ENCODE measurements at regions not wholly inside any gene's neighbourhood (a gene's known extent, or its start where the extent isn't known, plus 50 kb on each side); places are given as distances from the start of the nearest gene placed in this dataset.

DNA sequence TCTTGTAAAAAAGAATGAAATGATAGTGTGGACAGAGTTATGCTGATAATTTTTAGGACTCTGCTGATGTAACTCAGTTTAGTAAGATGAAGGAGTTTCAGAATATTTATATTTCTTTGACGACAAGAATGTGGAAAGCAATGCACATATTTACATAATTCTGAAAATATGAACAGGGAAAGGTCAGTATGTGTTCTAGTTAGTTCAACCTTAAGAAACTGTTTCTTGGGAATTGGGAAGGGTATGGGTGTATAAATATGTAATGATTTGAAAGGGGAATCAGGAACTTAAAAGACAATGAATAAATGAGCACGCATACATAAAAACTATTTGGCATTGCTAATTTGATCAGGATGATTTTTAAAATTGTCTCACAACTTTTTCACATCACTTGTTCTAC is 1226.1 kb downstream of the SI start:
- no peak for TF ChIP-seq CTCF (IDR thresholded peaks at IDR 0.05)

DNA sequence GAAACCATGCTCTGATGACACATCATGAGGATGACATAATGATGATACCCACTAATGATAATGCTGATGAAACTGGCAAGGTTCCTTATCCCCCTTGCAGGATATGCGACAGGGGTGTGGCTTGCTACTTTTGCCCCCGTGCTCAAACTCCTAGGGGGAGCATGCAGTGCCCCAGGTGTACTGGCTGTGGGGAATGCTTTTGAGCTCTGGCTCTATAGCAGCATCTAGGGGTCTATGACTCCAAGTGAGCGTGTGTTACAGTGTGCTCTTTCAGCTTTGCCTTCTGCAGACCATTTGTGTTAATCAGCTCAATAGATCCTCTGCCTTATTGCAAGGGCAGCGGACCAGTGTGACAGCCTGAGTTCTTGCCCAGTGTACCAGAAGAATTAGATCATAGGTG is 1239.5 kb downstream of the SI start:
- TF ChIP-seq CTCF (IDR thresholded peaks at IDR 0.05), result no peak

- TF ChIP-seq CTCF (IDR thresholded peaks at IDR 0.05), result no peak
Observed at GRCh38 chr3:163832547-163832946, 1245.7 kb downstream of the SI start.

- no peak for TF ChIP-seq CTCF (IDR thresholded peaks at IDR 0.05)
Observed at GRCh38 chr3:163821841-163822240, 1256.5 kb downstream of the SI start.

GRCh38 chr3:163817015-163817414 is 1261.3 kb downstream of the SI start:
- TF ChIP-seq CTCF (IDR thresholded peaks at IDR 0.05), result no peak

DNA sequence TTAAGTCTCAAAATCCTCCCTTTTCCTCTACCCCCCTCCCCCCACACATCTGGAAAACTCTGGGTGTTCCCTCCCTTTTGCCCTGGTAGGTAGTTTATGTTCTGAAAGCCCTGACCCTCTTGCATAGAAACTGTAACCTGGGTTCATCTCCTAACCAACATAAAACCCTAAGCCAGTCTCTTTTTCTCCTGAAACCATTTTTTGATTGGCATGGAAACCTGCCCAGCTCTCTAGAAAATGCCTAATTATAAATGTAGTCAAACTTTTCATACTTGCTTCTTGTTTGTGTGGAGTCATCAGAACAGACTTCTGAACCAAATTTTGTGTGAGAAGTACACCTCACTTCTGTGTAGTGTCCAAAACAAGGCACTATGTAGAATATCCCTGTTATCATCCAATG is 1264.4 kb downstream of the SI start:
- TF ChIP-seq CTCF (IDR thresholded peaks at IDR 0.05), result no peak

- no peak for TF ChIP-seq CTCF (IDR thresholded peaks at IDR 0.05)
Observed at GRCh38 chr3:163812006-163812405, 1266.3 kb downstream of the SI start.

- no peak for TF ChIP-seq CTCF (IDR thresholded peaks at IDR 0.05)
Observed at GRCh38 chr3:163809540-163809993, 1268.7 kb downstream of the SI start.
